ENCODE measurements at regions not wholly inside any gene's neighbourhood (a gene's known extent, or its start where the extent isn't known, plus 50 kb on each side); places are given as distances from the start of the nearest gene placed in this dataset.
"Not testable (repeated sequence)": the region's sequence is repeated elsewhere in the genome, so short reads cannot be mapped to it uniquely, and the experiment has no call there.

DNA sequence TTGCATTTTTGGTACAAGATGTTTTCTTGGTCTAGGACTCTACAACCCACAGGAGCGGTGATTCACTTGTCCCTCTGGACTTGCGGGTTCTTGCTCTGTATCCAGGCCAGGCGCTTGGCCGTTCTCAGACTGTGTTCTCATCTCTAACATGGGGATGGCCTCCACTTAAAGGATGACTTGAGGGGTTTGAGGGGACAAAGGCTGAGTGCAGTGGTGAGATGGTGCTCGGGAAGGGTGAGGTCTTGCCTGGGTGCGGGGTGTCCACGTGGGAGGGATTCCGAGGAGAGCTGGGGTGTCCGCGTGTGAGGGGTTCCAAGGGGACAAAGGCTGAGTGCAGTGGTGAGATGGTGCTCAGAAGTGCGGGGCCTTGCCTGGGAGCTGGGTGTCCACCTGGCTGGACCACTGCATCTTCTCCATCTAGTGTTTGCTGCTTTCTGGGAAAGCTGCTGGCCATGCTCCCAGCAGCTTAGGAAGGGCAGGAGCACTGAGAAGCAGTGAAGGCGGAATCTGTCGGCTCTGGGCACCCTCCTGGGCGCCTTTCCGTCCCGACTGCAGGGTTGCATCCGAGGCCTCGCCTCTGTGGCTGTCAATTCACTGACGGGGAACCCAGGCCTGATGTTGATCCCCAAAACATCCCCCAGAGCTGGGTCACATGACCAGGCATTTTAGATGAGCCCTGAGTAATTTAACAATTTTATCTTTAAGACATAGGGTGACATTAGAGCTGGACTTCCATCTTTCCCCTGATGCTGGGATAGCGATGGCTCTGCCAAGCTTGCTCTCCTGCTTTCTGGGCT lies 280.5 kb upstream of the IRX4 start:
- DNase-seq = no peak

DNA sequence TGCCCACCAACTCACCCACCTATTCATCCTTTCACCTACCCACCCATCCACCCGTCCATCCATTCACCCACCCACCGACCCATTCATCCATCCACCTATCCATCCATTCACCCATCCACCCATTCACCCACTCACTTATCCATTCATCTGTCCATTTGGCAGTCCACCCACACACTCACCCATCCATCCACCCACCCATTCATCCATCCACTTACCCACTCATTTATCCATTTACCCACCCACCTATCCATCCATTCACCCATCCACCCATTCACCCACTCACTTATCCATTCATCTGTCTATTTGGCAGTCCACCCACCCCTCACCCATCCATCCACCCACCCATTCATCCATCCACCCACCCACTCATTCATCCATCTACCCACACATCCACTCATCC lies 278.1 kb upstream of the IRX4 start:
- no peak for DNase-seq

DNA sequence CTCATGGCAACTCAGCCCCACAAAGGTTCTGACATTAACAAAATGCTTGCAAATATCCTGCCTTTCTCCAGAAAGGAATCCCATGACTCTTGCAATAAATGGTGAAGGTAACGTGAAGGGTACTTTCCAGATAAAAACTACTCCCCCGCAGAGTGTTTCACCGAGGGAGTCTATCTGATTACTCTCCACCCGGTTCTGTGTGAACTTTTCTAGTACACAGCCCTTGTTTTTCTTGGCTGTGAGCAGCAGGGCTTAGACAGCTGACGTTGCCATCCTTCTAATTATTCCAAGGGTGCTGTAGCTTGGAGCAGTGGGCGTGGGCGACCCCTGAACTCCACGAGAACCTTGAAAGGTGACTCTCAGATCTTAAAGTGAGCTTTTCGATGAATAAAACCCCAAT lies 276.0 kb upstream of the IRX4 start:
- no peak for DNase-seq

DNA sequence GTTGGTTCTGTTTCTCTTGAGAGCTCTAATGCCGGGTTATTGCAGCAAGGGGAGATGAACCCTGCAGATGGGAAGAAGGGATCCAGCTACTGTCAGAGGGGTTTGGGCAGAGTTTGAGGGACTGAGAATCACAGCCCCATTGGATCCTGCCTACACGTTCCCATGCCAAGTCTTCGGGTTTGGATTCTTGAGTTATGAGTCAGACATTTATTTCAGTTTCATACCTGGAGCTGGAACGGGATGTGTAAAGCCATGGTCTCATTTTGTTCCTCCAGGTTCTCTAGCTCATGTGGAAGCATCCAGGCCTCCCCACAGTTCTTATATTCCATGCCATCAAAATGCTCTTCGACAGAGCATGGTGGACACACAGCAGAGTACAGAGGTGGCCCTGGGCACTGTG lies 275.4 kb upstream of the IRX4 start:
- no peak for DNase-seq

DNA sequence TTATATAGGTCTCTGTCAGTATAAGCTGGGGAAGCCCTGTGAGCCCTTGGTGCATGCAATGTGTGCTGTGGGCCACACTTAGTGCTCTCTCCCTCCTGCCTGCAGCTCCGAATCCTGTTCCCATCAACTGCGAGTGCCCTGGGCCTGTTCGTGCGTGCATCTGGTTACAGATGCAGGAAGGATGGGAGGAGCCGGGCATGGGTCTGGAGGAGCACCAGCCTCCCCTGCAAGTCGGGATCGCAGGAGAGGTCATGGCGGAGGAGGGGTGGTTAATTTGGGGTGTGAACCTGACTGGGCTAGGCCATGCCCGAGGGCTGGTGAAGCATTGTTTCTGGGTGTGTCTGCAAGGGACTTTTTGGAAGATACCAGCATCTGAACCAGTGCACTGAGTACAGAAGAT lies 274.6 kb upstream of the IRX4 start:
- no peak for DNase-seq

DNA sequence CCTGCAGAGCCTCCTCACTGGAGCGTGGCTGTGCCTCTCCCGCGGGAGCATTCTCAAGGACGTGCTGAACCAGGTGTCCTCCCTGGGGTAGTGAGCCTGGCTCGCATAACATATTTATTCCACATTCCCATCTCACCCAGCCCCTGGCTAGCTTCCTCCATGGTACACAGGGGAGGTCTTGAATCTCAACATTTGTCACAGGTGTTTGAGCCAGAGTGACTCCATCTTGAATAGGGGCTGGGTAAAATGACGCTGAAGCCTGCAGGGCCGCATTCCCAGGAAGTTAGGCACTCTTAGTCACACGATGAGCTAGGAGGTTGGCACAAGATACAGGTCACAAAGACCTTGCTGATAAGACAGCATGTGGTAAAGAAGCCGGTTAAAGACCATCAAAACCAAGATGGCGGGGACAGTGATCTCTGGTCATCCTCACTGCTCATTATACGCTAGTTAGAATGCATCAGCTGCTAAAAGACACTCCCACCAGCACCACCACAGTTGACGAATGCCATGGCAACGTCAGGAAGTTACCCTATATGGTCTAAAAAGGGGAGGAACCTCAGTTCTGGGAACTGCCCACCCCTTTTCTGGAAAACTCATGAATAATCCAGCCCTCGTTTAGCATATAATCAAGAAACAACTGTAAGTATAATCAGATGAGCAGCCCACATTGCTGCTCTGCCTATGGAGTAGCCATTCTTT lies 273.8 kb upstream of the IRX4 start:
- no peak for DNase-seq

DNA sequence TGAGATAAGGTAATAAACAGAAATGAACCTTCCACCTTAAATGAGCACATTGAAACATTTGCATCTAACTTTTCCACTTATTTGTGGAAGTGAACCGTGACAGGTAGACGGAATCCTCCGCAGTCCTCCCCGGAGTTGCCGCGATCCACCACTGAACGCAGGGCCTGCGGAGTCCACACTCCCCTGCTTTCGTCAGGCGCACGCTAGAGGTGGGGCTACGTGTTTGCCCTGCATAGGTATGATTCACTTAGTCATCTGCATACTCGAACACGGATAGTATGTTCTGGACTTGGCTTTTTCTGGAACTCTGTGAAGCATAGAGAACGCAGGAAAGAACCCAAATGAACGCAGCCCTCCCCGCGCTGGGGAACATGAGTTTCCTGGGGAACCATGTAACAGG lies 272.8 kb upstream of the IRX4 start:
- DNase-seq = no peak

DNA sequence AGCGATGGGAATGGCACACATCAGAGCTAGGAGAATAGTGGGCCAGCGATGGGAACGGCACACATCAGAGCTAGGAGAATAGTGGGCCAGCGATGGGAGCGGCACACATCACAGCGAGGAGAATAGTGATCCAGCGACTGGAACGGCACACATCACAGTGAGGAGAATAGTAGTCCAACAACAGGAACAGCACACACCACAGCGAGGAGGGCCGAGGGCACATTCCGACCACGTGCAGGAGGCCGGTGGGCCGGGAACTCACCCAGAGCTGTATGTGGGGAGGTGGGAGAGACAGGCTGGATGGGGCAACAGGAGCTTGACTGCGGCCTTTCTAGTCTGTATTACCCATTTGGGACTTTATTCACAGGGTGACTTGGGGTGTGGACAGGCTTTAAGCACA lies 271.1 kb upstream of the IRX4 start:
- no peak for DNase-seq

DNA sequence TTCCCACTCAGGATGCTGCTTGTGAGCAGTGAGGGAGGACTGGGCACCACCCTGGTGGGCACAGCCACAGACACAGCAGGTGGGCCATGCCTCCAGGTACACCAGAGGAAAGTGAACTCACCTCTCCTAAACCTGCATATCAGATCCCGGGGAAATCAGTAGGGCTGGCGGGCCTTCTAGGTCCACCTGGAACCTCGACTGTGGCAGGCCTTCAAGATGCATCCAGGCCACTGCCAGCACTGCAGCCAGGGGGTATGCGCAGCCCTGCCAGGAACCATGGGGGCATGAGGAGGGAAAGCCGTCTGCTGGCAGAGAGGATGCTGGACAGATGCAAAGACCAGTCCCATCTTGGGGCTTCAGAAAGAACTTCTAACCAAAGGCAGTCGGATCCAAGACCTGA lies 270.6 kb upstream of the IRX4 start:
- DNase-seq = no peak

DNA sequence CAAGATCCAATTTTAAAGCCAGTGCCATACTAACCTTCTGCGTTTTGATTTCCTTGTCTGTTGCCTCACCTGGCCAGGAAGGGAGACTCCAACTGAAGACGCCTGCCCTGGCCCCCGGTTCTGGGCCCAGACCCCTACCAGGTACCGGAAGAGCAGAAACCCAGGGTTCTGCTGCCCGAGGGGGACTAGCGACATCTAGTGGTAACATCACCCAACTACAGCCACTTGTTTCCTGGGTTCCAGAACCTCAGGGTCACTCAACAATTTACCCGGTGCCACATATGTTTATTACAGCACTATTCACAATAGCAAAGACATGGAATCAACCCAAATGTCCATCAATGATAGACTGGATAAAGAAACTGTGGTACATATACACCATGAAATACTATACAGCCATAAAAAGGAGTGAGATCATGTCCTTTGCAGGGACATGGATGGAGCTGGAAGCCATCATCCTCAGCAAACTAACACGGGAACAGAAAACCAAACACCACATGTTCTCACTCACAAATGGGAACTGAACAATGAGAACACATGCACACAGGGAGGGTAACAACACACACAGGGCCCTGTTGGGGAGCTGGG lies 268.7 kb upstream of the IRX4 start:
- DNase-seq = not testable (repeated sequence)

DNA sequence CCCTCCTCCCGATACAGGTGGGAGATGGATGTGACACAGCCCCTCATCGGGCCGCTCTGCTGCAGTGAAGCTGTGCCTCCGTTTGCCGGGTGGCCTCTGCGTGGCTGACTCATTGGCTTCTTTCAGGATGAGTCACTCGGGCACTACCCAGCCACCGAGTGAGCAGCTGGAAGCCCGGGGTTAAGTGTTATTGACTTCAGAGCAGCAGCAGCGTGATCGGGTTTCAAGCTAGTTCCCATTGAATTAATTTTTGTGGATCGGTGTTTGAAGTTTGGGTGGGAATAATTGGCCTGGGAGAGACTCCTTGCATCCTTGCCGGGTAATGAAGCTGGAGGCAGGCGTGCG lies 266.4 kb upstream of the IRX4 start:
- no peak for DNase-seq

DNA sequence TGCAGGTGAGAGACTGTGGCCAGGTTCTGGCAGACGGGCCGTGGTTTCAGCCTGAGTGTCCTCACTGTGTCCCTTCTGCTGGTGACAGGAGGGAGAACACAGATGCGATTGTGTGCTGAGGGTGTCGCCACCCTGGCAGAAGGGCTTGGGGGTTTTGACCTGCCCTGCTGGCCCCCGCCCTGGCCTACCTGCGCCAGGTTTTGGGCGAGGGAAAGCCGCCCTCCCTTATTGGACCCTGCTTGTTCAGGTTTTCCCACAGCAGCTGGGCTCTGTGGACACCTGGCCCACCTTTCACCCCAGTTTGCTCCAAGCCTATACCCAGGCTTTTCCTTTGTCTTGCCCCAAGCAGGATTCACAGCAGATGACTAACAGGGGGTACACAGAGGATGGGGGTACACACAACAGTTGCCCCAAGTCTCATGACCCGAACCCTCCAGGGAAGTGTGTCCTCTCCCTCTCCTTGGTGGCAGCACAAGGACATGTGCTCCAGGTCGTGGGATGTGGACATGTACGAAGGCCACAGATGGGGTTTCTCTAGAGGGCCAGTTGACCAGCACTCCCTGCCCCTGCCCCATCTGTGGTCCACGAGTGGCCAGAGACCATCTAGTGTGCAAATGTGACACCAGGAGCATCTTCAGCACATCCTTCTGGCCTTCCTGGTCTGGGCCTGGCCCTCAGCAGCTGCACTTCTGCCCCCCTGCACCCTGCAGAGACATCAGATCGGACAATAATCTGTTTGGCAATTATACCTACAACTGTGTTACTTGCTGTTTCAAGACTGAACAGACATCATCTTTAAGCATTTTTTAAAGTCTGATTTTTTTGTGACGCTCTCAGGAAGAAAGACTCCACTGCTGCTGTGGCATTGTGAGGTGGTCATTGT lies 265.8 kb upstream of the IRX4 start:
- DNase-seq = no peak

DNA sequence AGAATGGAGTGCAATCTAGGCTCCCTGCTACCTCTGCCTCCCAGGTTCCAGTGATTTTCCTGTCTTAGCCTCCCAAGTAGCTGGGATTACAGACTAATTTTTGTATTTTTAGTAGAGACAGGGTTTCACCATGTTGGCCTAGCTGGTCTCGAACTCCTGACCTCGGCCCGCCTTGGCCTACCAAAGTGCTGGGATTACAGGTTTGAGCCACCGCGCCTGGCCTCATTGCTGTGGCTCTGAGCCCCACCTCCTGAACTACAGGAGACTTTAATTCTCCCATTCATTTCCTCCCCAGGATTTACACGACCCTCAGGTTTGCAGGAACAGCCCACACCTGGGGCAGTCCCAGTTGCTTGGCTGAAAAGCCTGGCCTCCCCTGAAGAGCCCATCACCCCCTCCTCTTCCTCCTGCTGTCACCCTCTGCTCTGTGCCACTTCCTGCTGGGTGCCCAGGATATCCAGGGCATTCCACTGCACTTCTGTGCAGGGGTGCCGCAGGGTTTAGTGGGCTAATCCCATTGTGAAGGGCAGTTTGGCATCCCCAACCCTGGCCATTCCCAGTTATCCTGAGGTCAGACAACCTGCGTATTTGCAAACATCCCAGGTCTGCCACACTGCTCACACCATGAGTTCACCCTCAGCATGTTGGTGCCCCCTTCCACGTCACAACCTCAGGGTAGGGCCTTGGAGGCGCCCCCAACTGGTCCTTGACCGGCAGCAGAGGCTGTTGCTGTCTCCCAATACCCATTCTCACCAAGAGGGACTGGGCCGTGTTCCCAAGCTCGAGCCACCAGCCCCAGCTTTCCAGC lies 265.0 kb upstream of the IRX4 start:
- DNase-seq = no peak

DNA sequence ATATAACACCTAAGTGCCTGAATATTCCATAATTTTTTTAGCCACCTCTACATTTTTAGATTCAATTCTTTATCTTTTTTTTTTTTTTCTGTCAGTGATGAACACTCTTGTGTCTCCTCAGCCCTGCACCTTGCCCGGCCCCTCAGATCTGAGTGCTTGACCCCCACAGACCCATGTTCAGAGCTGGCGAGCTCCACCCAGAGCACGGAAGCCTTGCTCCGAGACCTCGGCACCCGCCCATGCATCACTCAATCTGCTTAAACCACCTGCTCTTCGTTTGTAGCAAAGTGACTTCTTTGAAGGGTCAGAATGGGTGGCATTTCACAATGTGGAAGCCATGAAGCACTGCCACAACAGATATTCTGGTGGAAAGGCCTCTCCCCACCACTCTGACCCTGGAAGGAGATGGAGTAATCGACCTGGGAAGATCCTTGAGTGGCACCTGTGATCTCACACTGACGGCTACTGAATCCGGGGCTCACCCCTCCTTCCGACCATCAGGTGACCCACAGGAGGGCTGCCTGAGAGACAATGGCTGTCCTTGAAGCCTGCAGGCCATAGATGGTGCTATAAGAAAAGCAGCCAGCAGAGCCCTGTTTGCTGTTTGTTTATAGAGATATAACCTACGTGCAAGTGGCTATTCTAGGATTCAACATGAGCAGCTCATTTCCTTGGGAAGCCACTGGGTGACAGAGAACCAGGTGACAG lies 261.1 kb upstream of the IRX4 start:
- DNase-seq = no peak

DNA sequence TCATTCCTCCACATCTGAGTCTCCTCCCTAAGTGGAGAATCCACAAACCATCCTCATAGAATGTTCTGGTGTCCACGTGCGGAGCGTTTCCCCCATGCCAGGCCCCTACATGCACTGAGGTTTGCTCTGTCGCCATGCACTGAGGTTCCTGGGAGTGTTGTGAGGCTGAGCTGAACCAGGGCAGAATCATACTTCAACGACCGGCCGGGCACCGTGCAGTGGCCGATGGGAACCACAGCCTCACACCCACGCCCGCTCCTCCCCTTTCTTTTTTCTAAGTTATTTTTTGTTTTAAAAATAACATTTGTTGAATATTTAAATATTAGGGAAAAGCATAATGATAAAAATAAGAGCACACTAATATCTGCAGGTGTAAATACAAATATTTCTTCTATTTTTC lies 260.4 kb upstream of the IRX4 start:
- no peak for DNase-seq

DNA sequence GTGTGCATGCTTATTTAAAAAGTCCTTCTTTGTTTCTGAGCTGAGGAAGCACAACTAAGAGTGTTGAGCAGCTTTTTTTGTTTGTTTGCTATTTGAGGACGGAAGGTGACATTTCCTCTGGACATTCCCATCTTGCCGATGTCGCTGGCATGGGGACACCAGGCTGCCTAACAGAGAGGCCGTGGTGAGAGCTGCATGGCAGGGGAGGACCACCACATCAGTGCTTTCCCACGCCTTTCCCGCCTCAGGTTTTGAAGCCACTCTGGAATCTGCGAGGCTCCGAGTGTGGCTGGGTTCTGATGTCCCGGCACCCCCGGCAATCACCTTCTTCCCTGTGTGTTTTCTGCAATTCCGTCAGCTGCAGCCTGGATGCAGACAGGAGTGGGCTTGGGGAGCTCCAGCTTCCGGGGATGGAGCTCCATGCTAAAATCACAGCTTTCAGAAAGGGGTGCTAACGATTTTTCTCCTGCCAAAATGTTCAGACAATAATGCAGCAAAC lies 259.8 kb upstream of the IRX4 start:
- no peak for DNase-seq

DNA sequence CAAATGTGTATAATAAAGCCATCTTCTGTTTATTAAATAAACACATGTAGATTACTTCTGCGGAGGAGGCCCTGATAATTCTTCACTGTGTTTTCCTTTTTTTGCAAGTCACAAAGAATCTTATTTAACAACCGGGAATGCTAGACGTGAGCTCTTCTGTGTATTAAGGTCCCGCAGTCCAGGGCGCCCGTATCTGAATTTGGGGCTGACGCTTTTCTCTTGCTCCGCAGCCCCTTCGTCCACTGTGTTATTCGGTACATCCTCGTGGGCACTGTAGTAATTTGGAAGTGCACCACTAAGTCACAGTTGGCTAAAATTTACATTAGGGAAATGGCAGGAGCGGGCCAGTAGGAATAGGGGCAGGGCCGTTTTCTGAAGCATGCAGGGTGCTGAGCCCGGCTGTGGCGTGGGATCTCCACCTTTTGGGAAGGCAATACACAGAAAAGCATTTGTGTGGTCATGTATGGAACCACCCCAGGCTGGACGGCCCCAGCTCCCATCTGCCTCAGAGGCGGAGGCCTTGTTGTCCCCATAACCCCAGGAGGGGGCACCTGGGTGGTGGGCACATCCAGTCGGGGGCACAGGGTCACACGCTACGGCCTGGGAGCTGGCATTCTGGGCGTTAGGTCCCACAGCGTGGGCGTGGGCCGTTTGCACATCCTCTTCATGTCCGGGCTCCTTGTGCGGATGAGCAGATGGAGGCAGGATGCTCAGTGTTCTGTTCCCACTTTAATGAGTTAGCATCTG lies 258.7 kb upstream of the IRX4 start:
- no peak for DNase-seq

DNA sequence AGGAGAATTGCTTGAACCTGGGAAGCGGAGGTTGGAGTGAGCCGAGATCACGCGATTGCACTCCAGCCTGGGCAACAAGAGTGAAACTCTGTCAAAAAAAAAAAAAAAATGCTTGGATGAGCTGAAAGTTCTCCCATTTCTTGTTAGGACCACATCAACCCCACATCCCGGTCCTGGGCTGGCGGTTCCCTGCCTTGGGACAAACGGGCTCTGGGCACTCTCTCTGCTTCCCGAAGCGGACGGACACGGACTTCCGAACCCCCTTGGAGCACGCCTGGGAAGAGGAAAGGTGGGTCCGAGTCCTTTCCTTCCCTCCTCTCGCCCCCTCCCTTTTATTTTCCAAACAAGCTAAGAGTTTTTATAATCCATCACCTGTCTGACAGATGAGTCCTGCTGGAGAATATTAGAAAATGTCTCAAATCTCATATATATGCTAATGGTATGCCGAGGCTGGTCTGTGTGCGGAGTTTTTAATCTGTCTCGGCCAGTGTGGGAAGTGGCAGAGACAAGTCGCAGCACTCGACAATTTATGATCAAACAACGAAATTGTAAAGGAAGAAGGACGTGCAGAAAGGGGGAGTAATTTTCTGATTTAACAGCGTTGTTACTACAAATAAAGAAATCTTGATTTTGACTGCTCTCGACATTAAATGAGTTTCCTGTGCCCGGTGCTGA lies 257.9 kb upstream of the IRX4 start:
- DNase-seq = no peak

DNA sequence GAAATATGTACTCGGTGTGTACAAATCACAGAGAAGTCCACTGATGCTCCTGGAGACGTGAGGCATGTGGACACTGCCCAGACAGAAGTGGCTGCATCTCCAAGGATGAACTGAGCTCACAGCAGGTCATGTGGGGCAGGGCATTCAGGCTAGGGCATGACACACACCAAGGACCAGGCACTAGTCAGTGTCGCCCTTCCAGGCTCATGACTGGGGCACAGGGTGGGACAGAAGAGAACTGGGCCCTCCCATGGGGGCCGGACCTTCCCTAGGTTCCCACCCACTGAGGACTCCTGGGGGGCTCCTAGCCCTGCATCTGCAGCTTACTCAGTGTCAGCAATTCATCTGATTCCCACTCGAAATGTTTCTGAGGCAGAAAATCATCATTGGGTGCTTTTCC lies 256.8 kb upstream of the IRX4 start:
- no peak for DNase-seq

DNA sequence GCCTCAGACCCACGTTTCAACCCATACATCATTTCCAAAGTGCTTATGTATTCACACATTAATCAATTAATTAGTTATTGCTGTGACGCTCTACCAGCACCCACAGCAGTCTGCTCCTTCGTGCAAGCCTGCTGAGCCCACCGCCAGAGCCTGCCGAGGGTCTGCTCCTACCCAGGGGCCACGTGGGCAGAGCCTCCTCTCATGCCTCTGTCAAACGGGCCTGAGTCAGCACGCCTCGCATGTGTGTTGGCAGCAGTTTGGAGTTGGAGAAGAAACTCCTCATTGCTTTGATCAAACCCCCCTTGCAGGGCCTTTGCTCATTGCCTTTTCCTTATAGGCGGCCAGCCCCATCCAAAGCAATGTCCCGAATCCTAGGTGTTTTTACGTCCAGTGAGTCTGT lies 256.2 kb upstream of the IRX4 start:
- DNase-seq = no peak
